ENCODE measurements at regions not wholly inside any gene's neighbourhood (a gene's known extent, or its start where the extent isn't known, plus 50 kb on each side); places are given as distances from the start of the nearest gene placed in this dataset.
"Not testable (repeated sequence)": the region's sequence is repeated elsewhere in the genome, so short reads cannot be mapped to it uniquely, and the experiment has no call there.

DNA sequence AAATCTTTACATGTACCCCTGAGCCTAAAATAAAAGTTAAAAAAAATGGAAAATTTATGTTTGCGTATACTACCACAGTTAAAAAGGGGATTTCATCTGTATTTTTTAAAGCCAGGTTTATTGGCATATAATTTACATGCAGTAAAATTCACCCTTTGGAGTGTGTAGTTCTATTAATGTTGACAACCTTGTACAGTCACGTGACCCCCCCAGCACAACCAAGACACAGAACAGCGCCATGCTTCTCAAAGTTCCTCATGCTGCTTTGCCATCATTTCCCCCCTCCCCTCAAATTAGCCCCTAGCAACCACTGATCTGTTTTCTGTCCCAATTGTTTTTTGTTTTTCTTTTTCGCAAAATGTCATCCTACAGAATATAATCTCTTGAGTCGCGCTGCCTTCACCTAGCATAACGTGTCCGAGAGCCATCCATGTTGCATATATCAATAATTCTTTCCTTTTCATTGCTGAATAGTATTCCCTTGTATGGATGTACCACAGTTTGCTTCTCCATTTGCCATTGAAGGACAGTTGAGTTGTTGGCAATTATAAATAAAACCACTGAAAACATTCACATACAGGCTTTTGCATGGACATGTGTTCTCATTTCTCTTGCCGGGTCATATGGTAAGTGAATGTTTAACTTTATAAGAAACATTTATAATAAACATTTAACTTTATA is 105.3 kb downstream of the LHX2 start:
- TF ChIP-seq, protein P1, sequence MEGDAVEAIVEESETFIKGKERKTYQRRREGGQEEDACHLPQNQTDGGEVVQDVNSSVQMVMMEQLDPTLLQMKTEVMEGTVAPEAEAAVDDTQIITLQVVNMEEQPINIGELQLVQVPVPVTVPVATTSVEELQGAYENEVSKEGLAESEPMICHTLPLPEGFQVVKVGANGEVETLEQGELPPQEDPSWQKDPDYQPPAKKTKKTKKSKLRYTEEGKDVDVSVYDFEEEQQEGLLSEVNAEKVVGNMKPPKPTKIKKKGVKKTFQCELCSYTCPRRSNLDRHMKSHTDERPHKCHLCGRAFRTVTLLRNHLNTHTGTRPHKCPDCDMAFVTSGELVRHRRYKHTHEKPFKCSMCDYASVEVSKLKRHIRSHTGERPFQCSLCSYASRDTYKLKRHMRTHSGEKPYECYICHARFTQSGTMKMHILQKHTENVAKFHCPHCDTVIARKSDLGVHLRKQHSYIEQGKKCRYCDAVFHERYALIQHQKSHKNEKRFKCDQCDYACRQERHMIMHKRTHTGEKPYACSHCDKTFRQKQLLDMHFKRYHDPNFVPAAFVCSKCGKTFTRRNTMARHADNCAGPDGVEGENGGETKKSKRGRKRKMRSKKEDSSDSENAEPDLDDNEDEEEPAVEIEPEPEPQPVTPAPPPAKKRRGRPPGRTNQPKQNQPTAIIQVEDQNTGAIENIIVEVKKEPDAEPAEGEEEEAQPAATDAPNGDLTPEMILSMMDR (IDR thresholded peaks at IDR 0.05; ENCODE audit: insufficient read depth, low read length, missing control alignments), result no peak
- ChIA-PET CTCF (interaction anchor here (4.4 kb wide), 1 partner anchor 11 kb away, joined by 32 read pairs; no protein-coding TSS in a partner anchor), POLR2A (no interaction called here)
- DNase-seq (ENCODE audit: low read depth, low spot score), result no peak
- no peak overlapping the region for H3K4me3 ChIP-seq (ENCODE audit: low read depth, low read length)

DNA sequence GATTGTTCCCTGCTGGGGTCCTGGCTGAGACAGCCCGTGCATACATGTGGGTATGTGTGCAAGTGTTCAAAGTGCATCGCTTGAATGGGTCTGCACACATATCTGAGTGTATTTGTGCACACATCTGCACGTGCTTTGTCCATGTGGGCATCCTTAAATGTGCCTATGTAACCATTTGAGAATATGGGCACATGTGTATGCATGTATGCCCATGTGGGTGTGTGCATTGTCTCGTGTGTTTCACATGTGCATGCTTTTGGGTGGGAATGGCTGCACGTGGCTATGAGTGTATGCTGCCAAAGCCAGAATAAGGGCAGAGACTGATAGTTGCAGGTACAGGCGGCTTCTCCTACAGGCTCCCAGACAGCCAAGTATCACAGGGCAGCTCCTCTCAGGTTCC is 107.3 kb downstream of the LHX2 start:
- no peak for DNase-seq (ENCODE audit: low read depth, low spot score)
- ChIA-PET CTCF (interaction anchor here (1.2 to 4.4 kb wide), 2 partner anchors 9 to 274 kb away, joined by 3 to 32 read pairs; no protein-coding TSS in a partner anchor), POLR2A (no interaction called here)
- TF ChIP-seq, protein P1 (IDR thresholded peaks at IDR 0.05; ENCODE audit: insufficient read depth, low read length, missing control alignments), result no peak
- no peak overlapping the region for H3K4me3 ChIP-seq (ENCODE audit: low read depth, low read length)

DNA sequence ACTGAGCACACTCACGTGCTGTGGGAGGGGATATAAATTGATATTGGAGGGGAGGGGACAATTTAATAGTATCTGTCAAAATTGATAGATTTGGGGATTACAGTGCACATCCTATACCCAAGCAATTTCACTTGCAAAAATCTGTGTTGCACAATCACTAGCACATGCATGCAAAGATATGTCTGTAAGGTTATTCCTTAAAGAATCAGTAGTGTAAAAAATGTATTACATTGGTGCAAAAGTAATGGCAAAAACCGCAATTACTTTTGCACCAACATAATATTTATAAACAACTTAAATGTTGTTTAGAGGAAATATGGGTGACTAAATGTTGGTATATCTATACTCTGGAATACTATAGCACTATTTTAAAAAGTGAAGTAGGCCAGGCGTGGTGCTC is 108.7 kb downstream of the LHX2 start:
- DNase-seq (ENCODE audit: low read depth, low spot score), result no peak
- POLR2A ChIA-PET, result no interaction called here
- H3K4me3 ChIP-seq (ENCODE audit: low read depth, low read length), result no peak overlapping the region
- TF ChIP-seq, protein P1 (IDR thresholded peaks at IDR 0.05; ENCODE audit: insufficient read depth, low read length, missing control alignments), result no peak
- CTCF ChIA-PET, result interaction anchor here (1.2 to 4.4 kb wide), 2 partner anchors 7 to 272 kb away, joined by 3 to 32 read pairs; no protein-coding TSS in a partner anchor

DNA sequence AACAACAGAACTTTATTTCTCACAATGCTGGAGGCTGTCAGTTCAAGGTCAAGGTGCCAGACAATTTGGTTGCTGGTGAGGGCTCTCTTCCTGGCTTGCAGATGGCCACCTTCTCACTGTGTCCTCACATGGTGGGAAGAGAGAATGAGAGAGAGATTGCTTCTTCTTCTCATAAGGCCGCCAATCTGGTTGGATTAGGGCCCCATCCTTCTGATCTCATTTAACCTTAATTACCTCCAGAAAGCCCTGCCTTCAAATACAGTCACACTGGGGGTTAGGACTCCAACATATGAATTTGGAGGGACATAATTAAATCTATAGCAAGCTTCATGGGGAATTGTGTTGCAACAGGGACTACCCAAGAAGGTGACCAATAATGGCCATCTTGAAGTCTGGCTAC is 110.2 kb downstream of the LHX2 start:
- CTCF ChIA-PET, result interaction anchor here (1.0 to 2.4 kb wide), 3 partner anchors 13 to 579 kb away, joined by 3 to 10 read pairs (median 3); no protein-coding TSS in a partner anchor
- POLR2A ChIA-PET, result no interaction called here
- no peak overlapping the region for H3K4me3 ChIP-seq (ENCODE audit: low read depth, low read length)
- TF ChIP-seq, protein P1 (IDR thresholded peaks at IDR 0.05; ENCODE audit: insufficient read depth, low read length, missing control alignments), result no peak
- DNase-seq (ENCODE audit: low read depth, low spot score), result no peak

DNA sequence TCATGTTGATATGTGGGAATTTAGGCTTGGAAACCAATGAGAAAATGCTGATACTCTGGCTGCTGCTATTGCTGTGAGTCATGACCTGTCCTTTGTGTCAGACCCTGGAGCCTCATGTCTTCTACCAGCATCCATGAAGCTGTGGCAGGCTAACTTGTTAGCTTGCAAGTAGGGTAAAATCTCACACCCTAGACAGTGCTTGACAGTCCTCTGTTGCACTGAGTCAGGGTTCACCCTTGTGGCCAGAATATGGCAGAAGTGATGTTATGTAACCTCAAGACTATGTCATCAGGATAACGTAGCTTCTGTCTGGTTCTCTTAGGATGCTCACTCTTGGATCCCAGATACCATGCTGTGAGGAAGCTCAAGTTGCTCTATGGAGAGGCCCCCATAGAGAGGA is 110.8 kb downstream of the LHX2 start:
- POLR2A ChIA-PET, result no interaction called here
- CTCF ChIA-PET, result interaction anchor here (0.7 to 2.4 kb wide), 10 partner anchors 9 to 579 kb away, joined by 3 to 10 read pairs (median 3); no protein-coding TSS in a partner anchor
- DNase-seq (ENCODE audit: low read depth, low spot score), result no peak
- TF ChIP-seq, protein P1 (IDR thresholded peaks at IDR 0.05; ENCODE audit: insufficient read depth, low read length, missing control alignments), result no peak
- no peak overlapping the region for H3K4me3 ChIP-seq (ENCODE audit: low read depth, low read length)

DNA sequence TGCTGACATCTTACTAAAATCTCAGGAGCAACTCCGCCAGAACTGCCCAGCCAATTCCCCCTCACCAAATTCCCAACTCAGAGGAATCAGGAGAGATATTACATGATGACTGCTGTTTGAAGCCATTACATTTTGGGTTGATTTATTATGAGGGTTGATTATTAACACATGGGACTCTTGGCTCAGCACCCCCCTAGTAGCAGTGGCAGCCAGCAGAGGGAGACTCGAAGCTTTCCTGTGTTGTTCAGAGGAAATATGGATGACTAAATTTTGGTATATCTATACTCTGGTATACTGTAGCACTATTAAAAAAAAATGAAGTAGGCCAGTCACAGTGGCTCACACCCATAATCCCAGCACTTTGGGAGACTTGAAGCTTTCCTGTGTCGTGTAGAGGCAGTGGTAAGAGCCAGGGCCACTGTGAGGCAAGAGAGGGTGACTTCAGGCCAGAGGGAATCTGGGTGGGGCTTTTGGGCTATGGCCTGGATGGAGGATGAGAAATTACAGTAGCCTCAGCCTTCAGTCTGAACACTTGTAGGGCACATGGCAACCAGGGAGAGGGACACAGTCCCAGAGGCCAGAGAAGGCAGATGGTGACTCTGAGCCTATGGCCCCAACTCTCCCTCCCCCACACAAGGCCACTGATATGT is 111.4 kb downstream of the LHX2 start:
- POLR2A ChIA-PET, result no interaction called here
- no peak for DNase-seq (ENCODE audit: low read depth, low spot score)
- CTCF ChIA-PET, result interaction anchor here (0.7 to 2.4 kb wide), 8 partner anchors 9 to 272 kb away, joined by 3 to 10 read pairs (median 4); no protein-coding TSS in a partner anchor
- H3K4me3 ChIP-seq (ENCODE audit: low read depth, low read length), result no peak overlapping the region
- TF ChIP-seq, protein P1 (IDR thresholded peaks at IDR 0.05; ENCODE audit: insufficient read depth, low read length, missing control alignments), result peak; percentile 43

DNA sequence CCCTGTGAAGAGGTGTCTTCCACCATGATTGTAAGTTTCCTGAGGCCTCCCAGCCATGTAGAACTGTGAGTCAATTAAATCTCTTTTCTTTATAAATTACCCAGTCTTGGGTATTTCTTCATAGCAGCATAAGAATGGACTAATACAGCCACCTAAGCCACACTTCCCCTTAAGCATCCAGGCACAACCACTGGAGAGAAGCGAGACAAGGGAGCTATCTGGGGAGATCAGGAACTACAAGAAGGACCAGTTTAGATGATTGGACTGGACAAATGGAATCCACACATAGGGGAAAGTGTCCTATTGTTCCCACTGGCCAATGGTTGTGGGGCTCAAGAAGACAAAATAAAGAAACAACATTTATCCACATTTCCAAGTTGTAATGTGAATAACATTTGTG is 112.1 kb downstream of the LHX2 start:
- DNase-seq (ENCODE audit: low read depth, low spot score); H3K4me3 ChIP-seq (ENCODE audit: low read depth, low read length); POLR2A ChIA-PET: not testable (repeated sequence)
- CTCF ChIA-PET, result interaction anchor here (1.2 to 1.6 kb wide), 3 partner anchors 9 to 13 kb away, joined by 3 to 5 read pairs (median 4); no protein-coding TSS in a partner anchor

All from AG04449 (cell line).